K562 (cell line): ENCODE measurements at regions not wholly inside any gene's neighbourhood (a gene's known extent, or its start where the extent isn't known, plus 50 kb on each side); places are given as distances from the start of the nearest gene placed in this dataset.

Experiments
- ARNT ChIP-seq, 2 experiments: fragments of 450-650 bp; IDR thresholded peaks; 2 replicates each; pipeline ENCODE4 v1.6.1; 2016; ENCODE audit warnings: mild to moderate bottlenecking in 1 of 2
- ATF7 ChIP-seq: fragments of 450-650 bp; IDR thresholded peaks from 2 replicates; pipeline ENCODE4 v1.7.1; 2014; ENCODE audit warnings: mild to moderate bottlenecking, moderate library complexity
- CEBPG ChIP-seq, 3 experiments: fragments of 200-800 bp in 1 of 3; sonication (Bioruptor generic) in 1 of 3; sonication (generic) in 1 of 3; formaldehyde crosslinking in 1 of 3; IDR thresholded peaks in 2 of 3; conservative IDR thresholded peaks in 1 of 3; 2 replicates each; pipeline versions ENCODE4 v1.6.1 to v1.8.0; 2016 to 2022; ENCODE audit warnings: missing compliant biosample characterization in 2 of 3, missing genetic modification characterization in 2 of 3, mild to moderate bottlenecking in 1 of 3, missing genetic modification reagents in 1 of 3
- ELF1 ChIP-seq: fragments of 200-800 bp; sonication (Bioruptor generic); IDR thresholded peaks from 2 replicates; pipeline ENCODE4 v1.6.1; 2016; ENCODE audit warnings: missing genetic modification characterization, missing compliant biosample characterization
- EZH2 ChIP-seq: IDR thresholded peaks from 2 replicates; pipeline ENCODE4 v1.6.1; 2012; ENCODE audit warnings: low read depth, mild to moderate bottlenecking, inconsistent platforms, low read length, borderline replicate concordance
- MED1 ChIP-seq: sonication (generic); formaldehyde crosslinking; IDR thresholded peaks from 2 replicates; pipeline ENCODE4 v1.8.1; 2023; ENCODE audit warnings: missing genetic modification reagents, borderline replicate concordance
- NFE2 ChIP-seq: IDR thresholded peaks from 2 replicates; pipeline ENCODE4 v1.6.1; 2014; ENCODE audit warnings: antibody characterized with exemption, low read depth
- ZNF780A ChIP-seq: fragments of 250-450 bp; sonication (Bioruptor Pico); IDR thresholded peaks from 2 replicates; pipeline ENCODE4 v1.5.0; 2021; ENCODE audit warnings: mild to moderate bottlenecking
- ZSCAN32 ChIP-seq: fragments of 450-650 bp; formaldehyde crosslinking; IDR thresholded peaks from 2 replicates; pipeline ENCODE4 v1.4.0; 2020; ENCODE audit warnings: mild to moderate bottlenecking, moderate library complexity

GRCh38 chr5:153361735-153362409 lies 128.6 kb upstream of the GRIA1 start:
- TF ChIP-seq EZH2 (no peak), ZNF780A (CRISPR knock-in tag) (no peak), MED1 (CRISPR knock-in tag) (no peak), NFE2 (no peak), CEBPG (CRISPR knock-in tag; IDR thresholded peaks at IDR 0.05) (no peak), CEBPG (tag; conservative IDR thresholded peaks at IDR 0.05 in 1 of 2, IDR thresholded peaks at IDR 0.05 in 1 of 2) (no peak), ATF7 (no peak), ELF1 (tag) (no peak), ARNT (IDR thresholded peaks at IDR 0.05) (no peak), ZSCAN32 (CRISPR knock-in tag) (no peak)
